ENCODE measurements at regions not wholly inside any gene's neighbourhood (a gene's known extent, or its start where the extent isn't known, plus 50 kb on each side); places are given as distances from the start of the nearest gene placed in this dataset.

- peaks cover 0 to 11% of the 10 kb centered on the region in 2 experiments; a peak in 2 of 4 replicates for H3K4me1 ChIP-seq (ENCODE audit: control insufficient read depth in 1 of 2, insufficient read depth in 2 of 2, low read length in 2 of 2)
- no peak overlapping the region for H3K9ac ChIP-seq (ENCODE audit: low read length)
- no TSS peak for BruUV-seq (replicated peaks)
- H3K9me2 ChIP-seq (ENCODE audit: insufficient read depth) = no peaks in the 10 kb centered on the region
- no peaks in the 10 kb centered on the region for H4K20me1 ChIP-seq (ENCODE audit: insufficient read depth)
- ChIA-PET CTCF (no interaction called here), RAD21 (ENCODE audit: low non-redundant PET in 1 of 2, low total read pairs in 2 of 2, uncharacterized antibody in 2 of 2, unreplicated experiment in 2 of 2) (no interaction called here), POLR2A (no interaction called here)
- TF ChIP-seq MAX (IDR thresholded peaks at IDR 0.05) (no peak), SRF (IDR thresholded peaks at IDR 0.05; ENCODE audit: low read depth) (no peak), SP1 (IDR thresholded peaks at IDR 0.05; ENCODE audit: low read depth) (no peak), CBX3 (IDR thresholded peaks at IDR 0.05; ENCODE audit: low read depth) (no peak), ZNF274 (IDR thresholded peaks at IDR 0.05; ENCODE audit: low read depth, low read length) (no peak), JUND (IDR thresholded peaks at IDR 0.05) (no peak), REST (IDR thresholded peaks at IDR 0.05; ENCODE audit: low read depth) (no peak), EGR1 (IDR thresholded peaks at IDR 0.05; ENCODE audit: low read depth) (no peak), YY1 (IDR thresholded peaks at IDR 0.05; ENCODE audit: extremely low read depth, insufficient replicate concordance, low read depth, low read length) (no peak)
- H3K27ac ChIP-seq (ENCODE audit: low read depth, low read length) = no peak overlapping the region
- no peak overlapping the region for H3K4me3 ChIP-seq (replicated peaks in 1 of 2; ENCODE audit: low read depth in 1 of 2, low read length in 2 of 2)
- H3K36me3 ChIP-seq (ENCODE audit: control insufficient read depth in 1 of 2, insufficient read depth in 2 of 2, low read length in 2 of 2) = no peaks in the 10 kb centered on the region
- no peaks in the 10 kb centered on the region for H3K27me3 ChIP-seq (ENCODE audit: insufficient read depth, low read length)
- intact Hi-C loops (cut with micrococcal nuclease) = no loop called here
- DNase-seq (ENCODE audit: low read depth, low spot score) = no peak
- H3K79me2 ChIP-seq (ENCODE audit: insufficient read depth, low read length) = no peaks in the 10 kb centered on the region
- ATAC-seq = no peak
- H3K4me2 ChIP-seq (ENCODE audit: low read length) = no peak overlapping the region
- no peak overlapping the region for H2AFZ ChIP-seq (ENCODE audit: low read depth, low read length, poor library complexity, severe bottlenecking)
- H3K9me3 ChIP-seq (ENCODE audit: control insufficient read depth in 1 of 2, insufficient read depth in 1 of 2, low read depth in 1 of 2, low read length in 2 of 2) = no peaks in the 10 kb centered on the region
These were observed 280.1 kb downstream of the NPHP4 start for GRCh38 chr1:5711956-5712645.

Measured in HCT116 (cell line).